CD8-positive, alpha-beta memory T cell (primary cell): ENCODE measurements at regions not wholly inside any gene's neighbourhood (a gene's known extent, or its start where the extent isn't known, plus 50 kb on each side); places are given as distances from the start of the nearest gene placed in this dataset.

Experiments
- CTCF ChIA-PET: fragments of 350-600 bp; sonication (Branson Sonifier 250); formaldehyde crosslinking; loops from one replicate; lab custom pipeline; 2021; ENCODE audit warnings: antibody characterized with exemption; lab: Charles Lee
- POLR2A ChIA-PET: fragments of 350-600 bp; sonication (Branson Sonifier 250); formaldehyde crosslinking; loops from one replicate; lab custom pipeline; 2021; ENCODE audit warnings: antibody characterized with exemption; lab: Charles Lee
- DNase-seq, 5 donors: peaks; one replicate each; pipeline versions ENCODE4 v3.0.0 to v3.0.0-alpha.2; 2020 to 2022; ENCODE audit warnings: mixed read lengths in 1 of 5
- H3K27ac ChIP-seq: one replicate; pipeline ENCODE4 v1.7.0; 2013; ENCODE audit warnings: low read depth, mild to moderate bottlenecking, low read length, moderate library complexity
- H3K27me3 ChIP-seq: 2 replicates; pipeline ENCODE4 v1.7.0; 2013; ENCODE audit warnings: low read length, mild to moderate bottlenecking; ENCODE audit not compliant: insufficient read depth, poor library complexity, severe bottlenecking
- H3K36me3 ChIP-seq: 2 replicates; pipeline ENCODE4 v1.7.0; 2013; ENCODE audit warnings: mild to moderate bottlenecking, low read length, moderate library complexity; ENCODE audit not compliant: insufficient read depth
- H3K4me1 ChIP-seq: 2 replicates; pipeline ENCODE4 v1.7.0; 2013; ENCODE audit warnings: mild to moderate bottlenecking, low read length, moderate library complexity; ENCODE audit not compliant: insufficient read depth
- H3K4me3 ChIP-seq: 2 replicates; pipeline ENCODE4 v1.7.0; 2013; ENCODE audit warnings: mild to moderate bottlenecking, low read length
- H3K9me3 ChIP-seq: 2 replicates; pipeline ENCODE4 v1.7.0; 2013; ENCODE audit warnings: mild to moderate bottlenecking, low read length
- H3K27ac Mint-ChIP-seq, 8 donors: one replicate each; pipeline ENCODE4 v1.8.0; 2020 to 2021; ENCODE audit warnings: mixed read lengths in 8 of 8, mild to moderate bottlenecking in 6 of 8, inconsistent platforms in 3 of 8, moderate library complexity in 3 of 8
- H3K27me3 Mint-ChIP-seq, 2 donors: one replicate each; pipeline ENCODE4 v1.8.0; 2020 to 2021; ENCODE audit warnings: mixed read lengths in 2 of 2, mild to moderate bottlenecking in 1 of 2, moderate library complexity in 1 of 2
- H3K36me3 Mint-ChIP-seq, 3 donors: one replicate each; pipeline ENCODE4 v1.8.0; 2020 to 2021; ENCODE audit warnings: mixed read lengths in 3 of 3, inconsistent platforms in 1 of 3, mild to moderate bottlenecking in 1 of 3
- H3K4me1 Mint-ChIP-seq, 3 donors: one replicate each; pipeline ENCODE4 v1.8.0; 2020 to 2021; ENCODE audit warnings: mixed read lengths in 3 of 3, inconsistent platforms in 1 of 3, mild to moderate bottlenecking in 1 of 3
- H3K4me3 Mint-ChIP-seq, 7 donors: one replicate each; pipeline ENCODE4 v1.8.0; 2020 to 2021; ENCODE audit warnings: mixed read lengths in 7 of 7, mild to moderate bottlenecking in 6 of 7, moderate library complexity in 4 of 7, inconsistent platforms in 2 of 7
- H3K9me3 Mint-ChIP-seq, 5 donors: one replicate each; pipeline ENCODE4 v1.8.0; 2020 to 2022; ENCODE audit warnings: mixed read lengths in 5 of 5, mild to moderate bottlenecking in 3 of 5, moderate library complexity in 2 of 5, inconsistent platforms in 1 of 5

DNA sequence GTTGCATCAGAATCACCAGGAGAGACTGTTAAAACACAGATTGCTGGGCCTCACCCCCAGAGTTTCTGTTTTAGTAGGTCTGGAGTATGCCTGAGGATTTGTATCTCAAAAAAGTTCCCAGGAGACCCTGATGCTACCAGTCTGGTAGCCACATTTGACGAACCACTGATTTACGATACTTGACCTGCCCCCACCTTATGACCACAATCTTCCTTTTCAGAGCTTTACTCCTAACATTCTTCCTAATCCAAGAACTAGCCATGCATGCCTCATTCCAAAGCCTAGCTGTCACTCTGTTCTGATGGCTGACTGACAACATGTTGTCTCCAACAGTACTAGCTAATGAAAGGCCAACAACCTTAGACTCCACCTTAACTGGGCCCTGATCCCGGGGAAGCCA, 191.4 kb downstream of the MBD2 start:
- no peaks in the 10 kb centered on the region for H3K36me3 ChIP-seq
- no peaks in the 10 kb centered on the region for H3K27me3 ChIP-seq
- ChIA-PET CTCF (no interaction called here), POLR2A (no interaction called here)
- H3K4me3 ChIP-seq = no peak overlapping the region
- Mint-ChIP-seq H3K27ac (no peak overlapping the region), H3K27me3 (peaks cover 1 to 15% of the 10 kb centered on the region in 2 donors), H3K4me1 (no peaks in the 10 kb centered on the region), H3K4me3 (no peak overlapping the region), H3K36me3 (no peaks in the 10 kb centered on the region), H3K9me3 (peaks cover 0 to 2% (median 0%) of the 10 kb centered on the region in 5 donors)
- no peaks in the 10 kb centered on the region for H3K9me3 ChIP-seq
- no peak overlapping the region for H3K27ac ChIP-seq
- H3K4me1 ChIP-seq = no peaks in the 10 kb centered on the region
- no peak for DNase-seq

GRCh38 chr18:54032412-54032811, 192.1 kb downstream of the MBD2 start:
- Mint-ChIP-seq H3K27me3 (peaks cover 1 to 11% of the 10 kb centered on the region in 2 donors), H3K9me3 (peaks cover 0 to 2% (median 0%) of the 10 kb centered on the region in 5 donors), H3K27ac (no peak overlapping the region), H3K4me3 (no peak overlapping the region), H3K36me3 (no peaks in the 10 kb centered on the region), H3K4me1 (no peaks in the 10 kb centered on the region)
- no peak overlapping the region for H3K4me3 ChIP-seq
- no peaks in the 10 kb centered on the region for H3K9me3 ChIP-seq
- no peak overlapping the region for H3K27ac ChIP-seq
- ChIA-PET CTCF (no interaction called here), POLR2A (no interaction called here)
- no peaks in the 10 kb centered on the region for H3K36me3 ChIP-seq
- no peaks in the 10 kb centered on the region for H3K27me3 ChIP-seq
- no peak for DNase-seq
- no peaks in the 10 kb centered on the region for H3K4me1 ChIP-seq

DNA sequence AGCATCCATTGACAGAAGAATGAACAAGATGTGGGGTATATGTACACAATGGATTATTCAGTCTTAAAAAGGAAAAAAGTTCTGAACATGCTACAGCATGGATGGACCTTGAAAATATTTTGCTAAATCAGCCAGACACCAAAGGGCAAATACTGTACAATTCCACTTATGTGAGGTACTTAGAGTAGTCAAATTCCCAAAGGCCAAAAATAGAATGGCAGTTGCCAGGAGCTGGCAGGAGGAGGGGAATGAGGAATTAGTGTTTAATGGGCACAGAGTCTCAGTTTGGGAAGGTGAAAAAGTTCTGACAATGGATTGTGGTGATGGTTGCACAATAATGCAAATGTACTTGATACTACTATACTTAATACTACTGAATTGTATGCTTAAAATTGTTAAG, 193.2 kb downstream of the MBD2 start:
- no peak overlapping the region for H3K4me3 ChIP-seq
- no peak for DNase-seq
- no peaks in the 10 kb centered on the region for H3K4me1 Mint-ChIP-seq
- no peaks in the 10 kb centered on the region for H3K36me3 Mint-ChIP-seq
- ChIA-PET POLR2A (no interaction called here), CTCF (no interaction called here)
- H3K27me3 ChIP-seq = no peaks in the 10 kb centered on the region
- no peaks in the 10 kb centered on the region for H3K36me3 ChIP-seq
- no peaks in the 10 kb centered on the region for H3K4me1 ChIP-seq
- peaks cover 0 to 2% (median 0%) of the 10 kb centered on the region in 5 donors for H3K9me3 Mint-ChIP-seq
- no peak overlapping the region for H3K27ac ChIP-seq
- H3K27ac Mint-ChIP-seq = no peak overlapping the region
- no peaks in the 10 kb centered on the region for H3K9me3 ChIP-seq
- H3K27me3 Mint-ChIP-seq = peaks cover 1 to 11% of the 10 kb centered on the region in 2 donors
- no peak overlapping the region for H3K4me3 Mint-ChIP-seq

- no peak overlapping the region for H3K27ac Mint-ChIP-seq
- peaks cover 1 to 11% of the 10 kb centered on the region in 2 donors for H3K27me3 Mint-ChIP-seq
- Histone ChIP-seq H3K4me3 (no peak overlapping the region), H3K27me3 (no peaks in the 10 kb centered on the region), H3K9me3 (no peaks in the 10 kb centered on the region), H3K36me3 (no peaks in the 10 kb centered on the region), H3K27ac (no peak overlapping the region), H3K4me1 (no peaks in the 10 kb centered on the region)
- no peak for DNase-seq
- no peak overlapping the region for H3K4me3 Mint-ChIP-seq
- no peaks in the 10 kb centered on the region for H3K36me3 Mint-ChIP-seq
- no peaks in the 10 kb centered on the region for H3K4me1 Mint-ChIP-seq
- ChIA-PET CTCF (no interaction called here), POLR2A (no interaction called here)
- H3K9me3 Mint-ChIP-seq = peaks cover 0 to 2% (median 0%) of the 10 kb centered on the region in 5 donors
These were observed 194.0 kb downstream of the MBD2 start for GRCh38 chr18:54030434-54030833.

GRCh38 chr18:54023471-54023870, 201.0 kb downstream of the MBD2 start:
- no peaks in the 10 kb centered on the region for H3K27me3 ChIP-seq
- no peak overlapping the region for H3K4me3 ChIP-seq
- Mint-ChIP-seq H3K27me3 (peaks cover 11 to 14% of the 10 kb centered on the region in 2 donors), H3K4me3 (no peak overlapping the region), H3K36me3 (no peaks in the 10 kb centered on the region), H3K4me1 (no peaks in the 10 kb centered on the region), H3K9me3 (no peaks in the 10 kb centered on the region), H3K27ac (no peak overlapping the region)
- H3K27ac ChIP-seq = no peak overlapping the region
- no peak for DNase-seq
- no peaks in the 10 kb centered on the region for H3K9me3 ChIP-seq
- no peaks in the 10 kb centered on the region for H3K4me1 ChIP-seq
- CTCF ChIA-PET = no interaction called here
- POLR2A ChIA-PET = no interaction called here
- H3K36me3 ChIP-seq = no peaks in the 10 kb centered on the region

- no peaks in the 10 kb centered on the region for H3K36me3 Mint-ChIP-seq
- Histone ChIP-seq H3K4me3 (no peak overlapping the region), H3K27me3 (no peaks in the 10 kb centered on the region), H3K36me3 (no peaks in the 10 kb centered on the region), H3K27ac (no peak overlapping the region), H3K4me1 (no peaks in the 10 kb centered on the region), H3K9me3 (no peaks in the 10 kb centered on the region)
- POLR2A ChIA-PET = no interaction called here
- no peaks in the 10 kb centered on the region for H3K4me1 Mint-ChIP-seq
- H3K27me3 Mint-ChIP-seq = peaks cover 11 to 15% of the 10 kb centered on the region in 2 donors
- no peak overlapping the region for H3K4me3 Mint-ChIP-seq
- DNase-seq = no peak
- no peak overlapping the region for H3K27ac Mint-ChIP-seq
- no peaks in the 10 kb centered on the region for H3K9me3 Mint-ChIP-seq
- CTCF ChIA-PET = no interaction called here
These were observed 203.5 kb downstream of the MBD2 start for GRCh38 chr18:54020966-54021365.

DNA sequence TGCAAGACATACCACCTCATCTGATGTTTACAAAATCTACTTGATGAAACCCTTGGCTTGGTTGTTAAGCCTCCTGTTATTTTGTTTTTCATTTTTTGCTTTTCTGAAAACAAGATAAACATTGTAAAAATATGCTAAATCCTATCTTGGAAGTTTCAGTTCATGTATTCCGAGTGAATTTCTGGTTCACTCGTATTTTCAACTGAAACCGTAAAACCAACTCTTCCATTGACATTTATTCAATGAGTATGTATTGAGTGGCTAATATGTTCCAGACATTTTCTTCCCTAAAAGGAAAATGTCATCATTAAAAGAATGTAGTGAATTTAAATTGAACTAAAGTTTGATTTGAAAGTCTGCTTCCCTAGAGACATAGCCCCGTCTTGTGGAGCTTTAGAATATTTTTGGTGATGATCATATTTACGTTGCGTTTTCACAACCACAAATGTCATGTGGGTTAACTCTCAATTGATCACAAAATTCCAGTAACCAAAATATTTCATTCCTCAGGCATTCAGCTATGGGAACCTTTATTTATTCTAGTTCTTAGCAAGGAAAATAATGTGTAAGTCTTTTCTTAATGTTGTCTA, 204.2 kb downstream of the MBD2 start:
- no peak for DNase-seq
- no peak overlapping the region for H3K27ac Mint-ChIP-seq
- Histone ChIP-seq H3K9me3 (no peaks in the 10 kb centered on the region), H3K4me3 (no peak overlapping the region), H3K27me3 (no peaks in the 10 kb centered on the region), H3K4me1 (no peaks in the 10 kb centered on the region), H3K27ac (no peak overlapping the region), H3K36me3 (no peaks in the 10 kb centered on the region)
- CTCF ChIA-PET = no interaction called here
- H3K4me3 Mint-ChIP-seq = no peak overlapping the region
- POLR2A ChIA-PET = no interaction called here
- H3K9me3 Mint-ChIP-seq = no peaks in the 10 kb centered on the region
- H3K36me3 Mint-ChIP-seq = no peaks in the 10 kb centered on the region
- H3K27me3 Mint-ChIP-seq = peaks cover 10 to 13% of the 10 kb centered on the region in 2 donors
- H3K4me1 Mint-ChIP-seq = no peaks in the 10 kb centered on the region

GRCh38 chr18:54019641-54020040, 204.8 kb downstream of the MBD2 start:
- Mint-ChIP-seq H3K4me1 (no peaks in the 10 kb centered on the region), H3K9me3 (no peaks in the 10 kb centered on the region), H3K4me3 (no peak overlapping the region), H3K27me3 (peaks cover 8 to 11% of the 10 kb centered on the region in 2 donors), H3K27ac (no peak overlapping the region), H3K36me3 (no peaks in the 10 kb centered on the region)
- no peak for DNase-seq
- no peaks in the 10 kb centered on the region for H3K36me3 ChIP-seq
- ChIA-PET POLR2A (no interaction called here), CTCF (no interaction called here)
- H3K27ac ChIP-seq = no peak overlapping the region
- H3K4me3 ChIP-seq = no peak overlapping the region
- H3K27me3 ChIP-seq = no peaks in the 10 kb centered on the region
- no peaks in the 10 kb centered on the region for H3K4me1 ChIP-seq
- H3K9me3 ChIP-seq = no peaks in the 10 kb centered on the region
